Kidney (tissue), 13 donors: ENCODE measurements at regions not wholly inside any gene's neighbourhood (a gene's known extent, or its start where the extent isn't known, plus 50 kb on each side); places are given as distances from the start of the nearest gene placed in this dataset.

ENCODE experiments used
- DNase-seq, 5 donors: peaks; one replicate each; pipeline ENCODE4 v3.0.0-alpha.2; 2013 to 2020
- FAIRE-seq: peaks from 2 replicates; lab custom pipeline; 2012; peaks lifted over from hg19 to GRCh38; lab: Jason Lieb, UNC
- H3K27ac ChIP-seq, 2 donors: one replicate each; pipeline ENCODE4 v1.7.0; 2013; ENCODE audit warnings: low read depth in 2 of 2, low read length in 2 of 2, inconsistent platforms in 1 of 2
- H3K27me3 ChIP-seq: one replicate; pipeline ENCODE4 v1.7.1; 2013; ENCODE audit warnings: low read length, inconsistent platforms; ENCODE audit not compliant: control insufficient read depth, insufficient read depth
- H3K36me3 ChIP-seq, 3 donors: one replicate each; pipeline versions ENCODE4 v1.7.0 to v1.7.1; 2013; ENCODE audit warnings: low read length in 3 of 3, control low read depth in 1 of 3, inconsistent platforms in 1 of 3; ENCODE audit not compliant: insufficient read depth in 3 of 3, control insufficient read depth in 2 of 3
- H3K4me1 ChIP-seq, 3 donors: one replicate each; pipeline versions ENCODE4 v1.7.0 to v1.7.1; 2013; ENCODE audit warnings: low read length in 3 of 3, inconsistent platforms in 1 of 3, low read depth in 1 of 3; ENCODE audit not compliant: control insufficient read depth in 2 of 3, insufficient read depth in 2 of 3
- H3K4me3 ChIP-seq, 3 donors: one replicate each; pipeline versions ENCODE4 v1.7.0 to v1.8.1; 2013; ENCODE audit warnings: low read length in 3 of 3, control low read depth in 1 of 3, inconsistent platforms in 1 of 3
- H3K9ac ChIP-seq, 3 donors: one replicate each; pipeline versions ENCODE4 v1.7.0 to v1.7.1; 2013; ENCODE audit warnings: low read length in 3 of 3, control low read depth in 1 of 3, inconsistent platforms in 1 of 3
- H3K9me3 ChIP-seq, 3 donors: one replicate each; pipeline versions ENCODE4 v1.7.0 to v1.7.1; 2013; ENCODE audit warnings: low read length in 3 of 3, control low read depth in 1 of 3, inconsistent platforms in 1 of 3; ENCODE audit not compliant: control insufficient read depth in 2 of 3, insufficient read depth in 1 of 3
- intact Hi-C: fragments of 100-400 bp; cut with DNase I; formaldehyde crosslinking; loops from one replicate; pipeline ENCODE4 v1.11.1; 2022
- TF ChIP-seq, protein P1 (sequence below): IDR thresholded peaks from 3 replicates; pipeline ENCODE4 v1.5.1; 2012; ENCODE audit warnings: mild to moderate bottlenecking, moderate library complexity, borderline replicate concordance; ENCODE audit not compliant: insufficient read depth; ENCODE audit errors: extremely low read depth
- donor health status: control.
- donor health status: control.
- donor health status: control.
- donor health status: control.
- donor health status: control.
- donor health status: DM: yes; HTN: yes; CAD: no.
- donor health status: Normal renal cell carcinoma (clear cell type).

DNA sequence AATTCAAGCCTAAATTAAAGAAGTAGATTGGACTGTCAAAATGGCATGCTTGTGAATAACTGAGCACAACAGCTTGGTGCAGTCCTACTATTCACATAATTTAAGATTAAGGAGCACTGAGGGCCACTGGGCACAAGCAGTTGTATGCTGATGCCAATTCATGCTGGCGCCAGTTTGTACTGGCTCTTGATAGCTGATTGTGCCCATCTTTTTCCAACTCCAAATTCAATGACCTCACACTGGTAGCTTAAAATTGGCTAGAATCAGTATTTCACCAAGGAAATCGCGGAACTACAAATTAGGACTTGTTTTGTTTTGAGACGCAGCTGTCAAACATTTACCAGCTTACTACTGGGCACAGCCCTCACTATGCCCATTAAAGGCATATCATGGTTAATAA is 969.2 kb downstream of the JRKL start:
- Histone ChIP-seq H3K9me3 (no peaks in the 10 kb centered on the region), H3K27me3 (no peaks in the 10 kb centered on the region), H3K27ac (no peak overlapping the region), H3K36me3 (no peaks in the 10 kb centered on the region), H3K4me1 (no peaks in the 10 kb centered on the region), H3K4me3 (no peak overlapping the region), H3K9ac (no peak overlapping the region)
- FAIRE-seq (no peak), DNase-seq (no peak)
- TF ChIP-seq, protein P1, sequence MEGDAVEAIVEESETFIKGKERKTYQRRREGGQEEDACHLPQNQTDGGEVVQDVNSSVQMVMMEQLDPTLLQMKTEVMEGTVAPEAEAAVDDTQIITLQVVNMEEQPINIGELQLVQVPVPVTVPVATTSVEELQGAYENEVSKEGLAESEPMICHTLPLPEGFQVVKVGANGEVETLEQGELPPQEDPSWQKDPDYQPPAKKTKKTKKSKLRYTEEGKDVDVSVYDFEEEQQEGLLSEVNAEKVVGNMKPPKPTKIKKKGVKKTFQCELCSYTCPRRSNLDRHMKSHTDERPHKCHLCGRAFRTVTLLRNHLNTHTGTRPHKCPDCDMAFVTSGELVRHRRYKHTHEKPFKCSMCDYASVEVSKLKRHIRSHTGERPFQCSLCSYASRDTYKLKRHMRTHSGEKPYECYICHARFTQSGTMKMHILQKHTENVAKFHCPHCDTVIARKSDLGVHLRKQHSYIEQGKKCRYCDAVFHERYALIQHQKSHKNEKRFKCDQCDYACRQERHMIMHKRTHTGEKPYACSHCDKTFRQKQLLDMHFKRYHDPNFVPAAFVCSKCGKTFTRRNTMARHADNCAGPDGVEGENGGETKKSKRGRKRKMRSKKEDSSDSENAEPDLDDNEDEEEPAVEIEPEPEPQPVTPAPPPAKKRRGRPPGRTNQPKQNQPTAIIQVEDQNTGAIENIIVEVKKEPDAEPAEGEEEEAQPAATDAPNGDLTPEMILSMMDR, result no peak
- intact Hi-C loops, result no loop called here

DNA sequence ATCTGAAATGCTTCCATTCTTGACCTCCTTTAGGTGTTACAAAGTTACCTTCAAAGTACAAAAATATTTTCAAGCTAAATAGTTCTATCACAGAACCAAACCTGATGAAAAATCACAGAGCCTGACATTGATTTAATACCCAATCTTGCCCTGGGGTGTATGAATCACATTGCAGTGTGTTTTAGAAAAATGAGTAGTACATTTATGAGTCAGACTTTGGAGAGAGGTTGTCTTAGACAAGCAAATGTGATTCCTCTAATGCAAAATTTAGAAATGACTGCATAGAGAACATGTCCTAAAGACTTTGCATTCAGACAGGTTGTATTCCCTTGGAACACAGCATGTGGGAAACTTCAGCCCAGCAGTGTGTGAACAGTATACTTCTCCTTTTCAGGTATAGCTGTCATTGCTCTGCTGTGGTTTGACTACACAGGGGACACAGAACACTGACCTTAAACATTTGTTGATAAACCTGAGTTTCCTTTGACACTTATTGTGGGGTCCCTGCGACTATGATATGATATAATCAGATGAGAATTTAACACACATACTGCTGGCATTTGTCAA is 972.1 kb downstream of the JRKL start:
- TF ChIP-seq, protein P1, result no peak
- Histone ChIP-seq H3K4me1 (no peaks in the 10 kb centered on the region), H3K27me3 (no peaks in the 10 kb centered on the region), H3K36me3 (no peaks in the 10 kb centered on the region), H3K4me3 (no peak overlapping the region), H3K9me3 (peaks cover 0 to 1% (median 0%) of the 10 kb centered on the region in 3 donors), H3K27ac (no peak overlapping the region), H3K9ac (no peak overlapping the region)
- no peak for DNase-seq
- intact Hi-C loops, result no loop called here
- no peak for FAIRE-seq

DNA sequence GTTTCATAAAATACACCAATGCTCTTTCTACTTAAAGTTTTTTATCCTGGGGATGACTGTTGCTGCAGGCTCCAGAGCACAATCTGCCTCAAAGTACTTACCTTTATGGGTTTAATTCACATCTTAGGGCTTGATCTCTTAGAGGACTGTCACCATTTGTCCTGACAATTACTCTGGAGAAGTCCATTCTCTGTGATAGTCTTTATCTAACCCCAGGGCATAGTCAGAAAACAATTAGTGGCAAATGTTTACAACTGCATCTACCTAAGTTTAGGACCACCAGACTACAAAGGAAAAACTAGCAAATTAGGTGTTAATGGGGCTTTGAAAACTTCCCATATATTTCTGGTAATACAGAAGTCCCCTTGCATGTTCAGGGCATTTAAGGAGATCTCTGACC is 973.5 kb downstream of the JRKL start:
- no peaks in the 10 kb centered on the region for H3K27me3 ChIP-seq
- TF ChIP-seq, protein P1, result no peak
- H3K4me1 ChIP-seq, result no peaks in the 10 kb centered on the region
- no peaks in the 10 kb centered on the region for H3K36me3 ChIP-seq
- FAIRE-seq, result no peak
- H3K9ac ChIP-seq, result no peak overlapping the region
- H3K4me3 ChIP-seq, result no peak overlapping the region
- no peak overlapping the region for H3K27ac ChIP-seq
- DNase-seq, result no peak
- H3K9me3 ChIP-seq, result peaks cover 0 to 4% (median 0%) of the 10 kb centered on the region in 3 donors
- intact Hi-C loops, result no loop called here

DNA sequence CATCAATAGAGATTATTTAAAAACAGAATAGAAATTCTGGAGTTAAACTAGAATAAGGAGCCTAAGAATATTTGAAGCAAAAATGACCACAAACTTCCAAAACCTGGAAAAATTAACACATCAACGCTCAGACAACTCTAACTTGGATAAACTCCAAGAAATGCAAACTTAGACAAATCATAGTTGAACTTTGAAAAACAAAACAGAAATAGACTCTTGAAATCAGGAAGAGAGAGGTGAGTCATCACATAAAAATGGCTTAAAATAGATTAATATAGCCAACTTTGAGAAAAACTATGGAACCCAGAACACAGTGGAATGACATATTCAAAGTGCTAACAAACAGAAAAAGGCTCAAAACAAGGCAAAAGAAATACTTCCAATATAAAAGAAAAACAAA is 974.2 kb downstream of the JRKL start:
- no peak for FAIRE-seq
- TF ChIP-seq, protein P1, result no peak
- Histone ChIP-seq H3K36me3 (no peaks in the 10 kb centered on the region), H3K4me1 (no peaks in the 10 kb centered on the region), H3K27ac (no peak overlapping the region), H3K4me3 (no peak overlapping the region), H3K9ac (no peak overlapping the region), H3K27me3 (no peaks in the 10 kb centered on the region), H3K9me3 (peaks cover 0 to 4% (median 0%) of the 10 kb centered on the region in 3 donors)
- intact Hi-C loops, result no loop called here
- DNase-seq, result no peak
